SJCRH30 (cell line): ENCODE measurements at regions not wholly inside any gene's neighbourhood (a gene's known extent, or its start where the extent isn't known, plus 50 kb on each side); places are given as distances from the start of the nearest gene placed in this dataset.
"Not testable (repeated sequence)": the region's sequence is repeated elsewhere in the genome, so short reads cannot be mapped to it uniquely, and the experiment has no call there.

ENCODE experiments used
- DNase-seq, 2 experiments: peaks; one replicate each; pipeline ENCODE4 v3.0.0-alpha.2; 2015 to 2020
- H3K27ac ChIP-seq: fragments of 250-450 bp; sonication (Bioruptor Pico); 2 replicates; pipeline ENCODE4 v1.5.1; 2020; ENCODE audit warnings: mild to moderate bottlenecking, moderate library complexity
- H3K27me3 ChIP-seq: fragments of 250-450 bp; sonication (Bioruptor Pico); 2 replicates; pipeline ENCODE4 v1.5.1; 2020; ENCODE audit warnings: mild to moderate bottlenecking, moderate library complexity
- H3K36me3 ChIP-seq: fragments of 250-450 bp; sonication (Bioruptor Pico); 2 replicates; pipeline ENCODE4 v1.5.1; 2020; ENCODE audit warnings: mild to moderate bottlenecking, moderate library complexity
- H3K4me1 ChIP-seq: fragments of 250-450 bp; sonication (Bioruptor Pico); 2 replicates; pipeline ENCODE4 v1.5.1; 2020; ENCODE audit warnings: mild to moderate bottlenecking, moderate library complexity
- H3K4me3 ChIP-seq: fragments of 250-450 bp; sonication (Bioruptor Pico); 2 replicates; pipeline ENCODE4 v1.5.1; 2020; ENCODE audit warnings: mild to moderate bottlenecking, moderate library complexity
- H3K9me3 ChIP-seq: fragments of 250-450 bp; sonication (Bioruptor Pico); replicated peaks from 2 replicates; pipeline ENCODE4 v1.5.1; 2020; ENCODE audit warnings: mild to moderate bottlenecking, moderate library complexity

DNA sequence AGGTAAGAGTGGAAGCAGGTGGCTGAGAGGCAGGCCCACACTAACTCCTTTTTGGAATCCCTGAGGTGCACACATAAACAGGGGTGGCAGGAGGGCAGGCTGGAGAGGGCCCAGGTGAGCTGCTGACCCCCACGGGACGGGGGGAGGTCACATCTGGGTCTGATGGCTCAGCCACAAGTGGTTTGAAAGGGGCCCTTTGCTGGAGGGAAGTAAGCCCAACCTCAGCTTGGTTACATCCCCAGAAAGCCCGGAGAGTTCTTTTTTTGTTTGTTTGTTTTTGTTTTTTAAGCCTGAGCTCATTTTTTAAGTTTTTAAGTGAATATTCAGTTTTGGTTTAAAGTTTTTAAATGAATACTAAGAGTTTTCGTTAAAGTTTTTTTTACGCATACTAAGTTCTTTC lies 72.8 kb upstream of the CUX1 start:
- no peaks in the 10 kb centered on the region for H3K9me3 ChIP-seq
- no peak overlapping the region for H3K27ac ChIP-seq
- peaks cover 7% of the 10 kb centered on the region; the same call in 1 of the 2 replicates for H3K27me3 ChIP-seq
- DNase-seq, result no peak
- peaks cover 9% of the 10 kb centered on the region for H3K4me1 ChIP-seq
- H3K4me3 ChIP-seq, result no peak overlapping the region
- H3K36me3 ChIP-seq, result no peaks in the 10 kb centered on the region

DNA sequence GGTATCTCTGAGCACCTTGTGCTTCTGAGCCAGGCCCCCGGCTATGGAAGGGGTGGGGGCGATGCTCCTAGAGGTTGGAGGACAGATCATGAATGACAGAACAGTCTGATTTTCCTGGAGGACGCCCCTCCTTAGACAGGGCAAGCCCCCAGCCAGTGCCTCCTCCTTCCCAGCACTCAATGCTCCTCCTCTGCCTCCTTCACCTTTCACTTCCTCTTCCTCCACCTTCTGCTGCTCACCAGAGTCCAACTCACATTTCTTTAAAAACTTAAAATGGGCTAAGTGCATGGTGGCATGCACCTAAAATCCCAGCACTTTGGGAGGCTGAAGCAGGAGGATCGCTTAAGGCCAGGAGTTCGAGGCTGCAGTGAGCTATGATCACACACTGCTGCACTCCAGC lies 71.1 kb upstream of the CUX1 start:
- Histone ChIP-seq H3K27me3 (peaks cover 7% of the 10 kb centered on the region; the same call in 1 of the 2 replicates), H3K4me1 (peaks cover 6% of the 10 kb centered on the region; the same call in 1 of the 2 replicates), H3K36me3 (no peaks in the 10 kb centered on the region)

DNA sequence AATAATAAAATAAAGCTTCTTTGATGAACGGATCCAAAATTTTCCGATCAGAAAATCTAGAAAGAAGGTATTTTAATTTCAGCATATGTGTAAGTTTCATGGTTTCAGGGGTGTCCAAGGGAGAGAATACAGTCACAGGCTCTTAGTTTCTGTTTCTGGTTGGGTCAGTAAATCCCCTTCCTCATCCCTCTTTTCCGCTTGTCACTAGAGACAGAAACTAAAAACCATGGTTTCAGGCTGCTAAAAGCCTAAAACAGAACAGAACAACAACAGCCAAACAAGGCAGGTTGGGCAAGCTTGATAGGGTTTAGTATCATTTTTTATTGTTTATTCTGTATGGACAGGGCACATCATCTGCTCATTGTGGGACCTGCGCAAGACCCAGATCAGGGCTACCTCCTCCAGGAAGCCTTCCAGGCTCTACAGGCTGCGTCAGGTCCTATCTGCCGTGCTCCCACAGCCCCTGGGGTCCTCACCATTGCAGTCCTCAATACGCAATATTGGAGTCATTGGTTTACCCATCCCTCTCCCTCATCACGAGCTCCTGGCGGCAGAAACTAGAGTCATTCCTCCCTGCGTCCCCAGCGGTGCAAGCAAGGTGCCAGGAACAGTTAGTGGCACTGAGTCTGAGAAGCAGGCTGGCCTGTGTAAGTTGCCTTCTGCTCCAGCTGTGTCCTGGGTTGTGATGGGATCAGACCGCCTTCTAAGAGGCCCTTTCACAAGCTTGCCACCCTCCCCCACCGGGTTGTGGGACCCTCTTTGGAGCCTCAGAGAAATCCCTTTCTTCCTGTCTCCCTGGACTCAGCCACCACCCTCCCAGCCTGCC lies 70.2 kb upstream of the CUX1 start:
- DNase-seq, result no peak
- no peaks in the 10 kb centered on the region for H3K9me3 ChIP-seq
- H3K27me3 ChIP-seq, result peaks cover 7% of the 10 kb centered on the region; the same call in 1 of the 2 replicates
- H3K27ac ChIP-seq, result no peak overlapping the region
- H3K36me3 ChIP-seq, result no peaks in the 10 kb centered on the region
- no peak overlapping the region for H3K4me3 ChIP-seq
- peaks cover 6% of the 10 kb centered on the region; the same call in 1 of the 2 replicates for H3K4me1 ChIP-seq

More for the DNA sequence above, 71.1 kb upstream of the CUX1 start:
- no peak for DNase-seq
- H3K9me3 ChIP-seq, result no peaks in the 10 kb centered on the region
- no peak overlapping the region for H3K4me3 ChIP-seq
- H3K27ac ChIP-seq, result no peak overlapping the region

DNA sequence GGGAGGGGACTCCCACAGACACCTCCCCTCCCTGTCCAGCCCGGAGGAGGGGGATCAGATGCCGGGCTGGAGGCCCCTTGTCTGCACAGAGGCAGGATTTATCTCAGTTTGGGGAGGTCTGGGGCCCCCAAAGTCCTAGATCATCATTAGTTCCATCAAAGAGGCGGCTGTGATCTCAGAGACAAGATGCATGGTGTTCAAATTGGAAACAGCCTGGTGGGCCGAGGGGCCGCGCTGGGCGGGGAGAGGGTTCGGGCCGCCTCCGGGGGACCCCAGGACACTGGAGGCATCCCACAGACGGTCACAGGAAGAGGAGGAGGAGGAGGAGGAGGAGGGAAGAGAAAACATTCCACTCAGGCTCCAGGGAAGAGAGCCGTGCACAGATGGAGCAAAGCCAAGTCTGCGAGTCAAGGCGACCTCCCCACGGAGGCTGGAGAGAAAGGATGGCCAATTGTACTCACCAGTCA lies 69.5 kb upstream of the CUX1 start:
- no peak overlapping the region for H3K4me3 ChIP-seq
- H3K36me3 ChIP-seq, result no peaks in the 10 kb centered on the region
- no peak overlapping the region for H3K27ac ChIP-seq
- H3K9me3 ChIP-seq, result no peaks in the 10 kb centered on the region
- no peak for DNase-seq
- H3K4me1 ChIP-seq, result peaks cover 6% of the 10 kb centered on the region; the same call in 1 of the 2 replicates
- H3K27me3 ChIP-seq, result peaks cover 7% of the 10 kb centered on the region; the same call in 1 of the 2 replicates

DNA sequence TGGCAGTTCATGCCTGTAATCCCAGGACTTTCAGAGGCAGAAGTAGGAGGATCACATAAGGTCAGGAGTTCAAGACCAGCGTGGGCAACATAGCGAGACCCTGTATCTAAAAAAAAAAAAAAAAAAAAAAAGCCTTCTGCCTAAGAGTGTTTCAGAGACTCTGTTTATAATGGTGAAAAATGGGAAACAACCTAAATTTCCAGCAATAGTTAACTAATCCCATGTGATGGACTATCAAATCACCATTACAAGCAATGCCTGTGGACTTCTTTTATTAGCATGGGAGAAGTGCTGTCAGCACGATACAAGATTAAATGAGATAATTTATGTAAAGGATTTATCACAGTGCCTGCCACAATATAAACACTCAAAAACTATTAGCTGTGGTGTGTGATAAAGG lies 67.5 kb upstream of the CUX1 start:
- H3K4me3 ChIP-seq, result no peak overlapping the region
- H3K27me3 ChIP-seq, result peaks cover 4% of the 10 kb centered on the region; the same call in 1 of the 2 replicates
- no peak overlapping the region for H3K27ac ChIP-seq
- H3K4me1 ChIP-seq, result peaks cover 3% of the 10 kb centered on the region
- DNase-seq, result no peak
- no peaks in the 10 kb centered on the region for H3K36me3 ChIP-seq
- H3K9me3 ChIP-seq, result no peaks in the 10 kb centered on the region

DNA sequence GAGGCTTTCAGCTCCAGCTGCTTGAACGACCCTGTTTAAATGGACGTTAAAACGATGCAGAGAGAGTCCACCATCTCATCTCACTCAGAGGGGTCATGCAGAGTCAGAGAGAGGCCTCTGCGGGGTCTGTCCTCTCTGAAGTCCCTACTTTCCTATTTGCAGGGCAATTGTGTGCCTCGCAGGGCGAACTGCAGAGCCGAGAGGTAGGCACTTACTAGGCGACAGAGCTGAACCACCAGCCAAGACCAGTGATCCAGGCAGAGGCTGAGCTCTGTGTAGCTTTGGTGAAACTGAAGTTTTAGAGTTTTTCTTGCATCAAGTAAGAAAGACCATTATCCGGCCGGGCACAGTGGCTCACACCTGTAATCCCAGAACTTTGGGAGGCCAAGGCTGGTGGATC lies 64.1 kb upstream of the CUX1 start:
- Histone ChIP-seq H3K36me3 (no peaks in the 10 kb centered on the region), H3K4me1 (peaks cover 3% of the 10 kb centered on the region), H3K4me3 (no peak overlapping the region), H3K9me3 (no peaks in the 10 kb centered on the region), H3K27ac (no peak overlapping the region), H3K27me3 (peaks cover 7% of the 10 kb centered on the region)
- DNase-seq, result no peak

DNA sequence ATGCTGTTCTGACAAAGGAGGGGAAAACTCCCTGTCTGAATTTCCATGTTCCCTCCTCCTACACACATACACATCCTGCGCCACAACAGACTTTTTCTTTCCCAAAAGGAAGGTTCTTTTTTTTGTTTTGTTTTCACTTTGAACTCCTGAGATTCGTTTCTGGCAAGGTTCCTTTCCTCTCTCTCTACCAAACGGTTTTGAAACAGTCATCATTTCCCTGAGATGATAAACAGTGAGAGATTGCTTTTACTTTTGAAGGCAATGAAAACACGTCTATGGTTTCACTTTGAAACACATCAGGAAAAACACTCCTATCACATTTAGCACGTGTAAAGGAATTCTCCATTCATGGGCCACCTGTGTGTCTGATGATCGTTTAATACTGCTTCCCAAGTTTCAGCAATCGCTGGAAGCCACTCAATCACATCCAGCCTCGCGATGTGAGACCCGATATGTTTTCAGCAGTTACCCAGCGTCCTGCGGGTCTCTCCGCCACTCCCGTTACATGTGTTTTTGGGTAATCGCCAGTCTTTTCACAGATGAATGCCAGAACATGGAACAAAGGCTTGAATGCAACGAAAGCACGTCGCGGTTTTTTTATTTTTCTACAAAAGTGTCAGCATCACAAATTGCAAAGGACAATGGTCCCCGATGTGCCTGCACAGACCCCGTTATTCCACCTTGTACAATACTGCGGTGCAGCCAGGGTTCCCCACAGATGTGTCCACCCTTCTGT lies 62.8 kb upstream of the CUX1 start:
- Histone ChIP-seq H3K27ac (no peak overlapping the region), H3K4me1 (peaks cover 3% of the 10 kb centered on the region), H3K36me3 (no peaks in the 10 kb centered on the region), H3K4me3 (peak overlapping the region; percentile 43), H3K9me3 (no peaks in the 10 kb centered on the region), H3K27me3 (peaks cover 7% of the 10 kb centered on the region)
- DNase-seq, result peak in 1 of 2 experiments; percentile 45

DNA sequence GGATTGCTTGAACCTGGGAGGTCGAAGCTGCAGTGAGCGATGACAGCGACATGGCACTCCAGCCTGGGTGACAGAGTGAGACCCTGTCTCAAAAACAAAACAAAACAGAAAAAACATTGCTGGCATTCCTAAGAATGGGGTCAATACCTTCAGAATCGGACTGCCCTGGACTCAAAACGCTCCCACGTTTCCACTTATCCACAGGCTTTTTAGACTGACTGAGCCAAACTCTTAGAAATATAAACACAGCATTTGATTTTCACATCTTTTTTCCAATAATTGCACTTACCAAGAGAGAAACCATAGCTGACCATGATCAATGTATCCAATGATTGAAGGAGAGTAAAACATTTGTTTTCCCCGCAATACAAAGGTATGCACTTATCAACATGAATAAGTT lies 59.5 kb upstream of the CUX1 start:
- H3K4me3 ChIP-seq, result no peak overlapping the region

DNA sequence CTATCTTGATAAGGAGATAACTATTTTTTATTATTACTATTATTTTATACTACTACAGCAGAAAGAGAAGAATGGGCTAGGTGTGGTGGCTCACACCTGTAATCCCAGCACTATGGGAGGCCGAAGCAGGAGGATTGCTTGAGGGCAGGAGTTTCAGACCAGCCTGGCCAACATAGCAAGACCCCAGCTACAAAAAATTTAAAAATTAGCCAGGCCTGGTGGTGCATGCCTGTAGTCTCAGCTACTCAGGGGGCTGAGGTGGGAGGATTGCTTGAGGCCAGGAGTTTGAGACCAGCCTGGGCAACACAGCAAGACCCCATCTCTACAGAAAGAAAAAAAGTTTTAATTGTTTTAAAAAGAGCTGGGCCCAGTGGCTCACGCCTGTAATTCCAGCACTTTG lies 58.9 kb upstream of the CUX1 start:
- H3K4me3 ChIP-seq, H3K36me3 ChIP-seq, DNase-seq, H3K9me3 ChIP-seq, H3K4me1 ChIP-seq, H3K27ac ChIP-seq: not testable (repeated sequence)
- peaks cover 14% of the 10 kb centered on the region for H3K27me3 ChIP-seq

More for the DNA sequence above, 59.5 kb upstream of the CUX1 start:
- no peak overlapping the region for H3K27ac ChIP-seq
- no peaks in the 10 kb centered on the region for H3K9me3 ChIP-seq
- DNase-seq, result no peak
- H3K36me3 ChIP-seq, result no peaks in the 10 kb centered on the region
- H3K27me3 ChIP-seq, result peaks cover 9% of the 10 kb centered on the region
- peaks cover 3% of the 10 kb centered on the region for H3K4me1 ChIP-seq

DNA sequence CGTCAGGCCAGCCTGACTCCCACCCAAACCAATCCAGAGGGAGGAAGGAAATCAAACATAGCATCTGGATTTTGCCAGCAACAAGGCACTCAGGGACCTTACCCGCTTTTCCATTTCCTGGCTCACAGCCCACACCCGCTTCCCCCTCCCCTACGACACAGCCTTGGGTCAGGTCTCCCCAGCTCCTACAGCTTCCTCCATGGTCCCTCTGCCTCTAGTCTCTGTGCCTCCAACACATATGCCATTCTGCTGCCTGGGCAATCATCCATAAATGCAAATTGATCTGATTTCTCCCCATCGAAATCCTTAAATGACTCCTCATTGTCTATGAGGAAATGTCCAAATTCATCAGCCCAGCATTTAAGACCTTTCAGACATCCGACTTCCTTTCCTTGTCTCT lies 53.2 kb upstream of the CUX1 start:
- no peak for DNase-seq
- Histone ChIP-seq H3K27me3 (peaks cover 15% of the 10 kb centered on the region), H3K36me3 (no peaks in the 10 kb centered on the region), H3K9me3 (no peaks in the 10 kb centered on the region), H3K27ac (no peak overlapping the region), H3K4me3 (no peak overlapping the region), H3K4me1 (no peaks in the 10 kb centered on the region)

DNA sequence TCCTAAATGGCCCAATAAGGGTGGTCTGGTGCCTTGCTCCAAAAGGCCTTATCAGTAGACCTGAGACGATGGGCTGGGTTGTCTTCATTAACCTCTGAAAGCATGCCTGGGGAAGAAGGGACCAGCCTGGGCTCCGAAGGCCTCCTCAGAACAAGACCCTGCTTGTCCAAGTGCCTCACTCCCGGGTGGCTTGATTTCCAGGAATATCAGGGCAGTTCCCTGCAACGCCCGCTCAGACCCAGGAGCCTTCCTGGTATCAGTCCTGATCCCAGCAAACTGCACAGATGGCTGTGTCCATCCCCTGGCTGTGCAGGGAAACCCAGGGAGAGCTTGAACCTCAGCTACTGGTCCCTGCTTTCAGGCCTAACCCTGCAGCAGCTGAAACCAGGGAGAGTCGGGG lies 49.9 kb upstream of the CUX1 start:
- H3K9me3 ChIP-seq, result no peaks in the 10 kb centered on the region
- H3K4me3 ChIP-seq, result no peak overlapping the region
- no peaks in the 10 kb centered on the region for H3K4me1 ChIP-seq
- H3K36me3 ChIP-seq, result no peaks in the 10 kb centered on the region
- no peak for DNase-seq
- no peak overlapping the region for H3K27ac ChIP-seq
- peaks cover 18% of the 10 kb centered on the region for H3K27me3 ChIP-seq
